ENCODE measurements at regions not wholly inside any gene's neighbourhood (a gene's known extent, or its start where the extent isn't known, plus 50 kb on each side); places are given as distances from the start of the nearest gene placed in this dataset.

DNA sequence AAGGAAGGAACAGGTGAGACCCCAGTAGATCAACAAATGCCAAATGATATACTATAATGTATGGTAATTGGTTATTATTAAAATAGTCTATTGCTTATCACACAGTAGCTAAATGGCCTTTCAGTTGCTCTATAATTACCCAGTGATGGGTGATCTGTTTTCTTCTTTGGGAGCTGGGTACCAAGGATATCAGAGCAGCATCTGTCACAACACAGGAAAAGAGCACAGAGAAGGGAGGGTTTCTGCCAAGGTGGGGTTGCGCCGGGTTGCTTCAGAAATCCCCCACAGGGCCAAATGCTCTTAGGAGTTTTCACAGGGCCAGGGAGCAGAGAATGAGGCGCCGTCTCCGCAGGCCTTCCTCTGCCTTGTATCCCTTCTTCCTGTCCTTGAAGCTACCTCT is 469.4 kb downstream of the INSC start:
- DNase-seq (ENCODE audit: low read depth): no peak

DNA sequence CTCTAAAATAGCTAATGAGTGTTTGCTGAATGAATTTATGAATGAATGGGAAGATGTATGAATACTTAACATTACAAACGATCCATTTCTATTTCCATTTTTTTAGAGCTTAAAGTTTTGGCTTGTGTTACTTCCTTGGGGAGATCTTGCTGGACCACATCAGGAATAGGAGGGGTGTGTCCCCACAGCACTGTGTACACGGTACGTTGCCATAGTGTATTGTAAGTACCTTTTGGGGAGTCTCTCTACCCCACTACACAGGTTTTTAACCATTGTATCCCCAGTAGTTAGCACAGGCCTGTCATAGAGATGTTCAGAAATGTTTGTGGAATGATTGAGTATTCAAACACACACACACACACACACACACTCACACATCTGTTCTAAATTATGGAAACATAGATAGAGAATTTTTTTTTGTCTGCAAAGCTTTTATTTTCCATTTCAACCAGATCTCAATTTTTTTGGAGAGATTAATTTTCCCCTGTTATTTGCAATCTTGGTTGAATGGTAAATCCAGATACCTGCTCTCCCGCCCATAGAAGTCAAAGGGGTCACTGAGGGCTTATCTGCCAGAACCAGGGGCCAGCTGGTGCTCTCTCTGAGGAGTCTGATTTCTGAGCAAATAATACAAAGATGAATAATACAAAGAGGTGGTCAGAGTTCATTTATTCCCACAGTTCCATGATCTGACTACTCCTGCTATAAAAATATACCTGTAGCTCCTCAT is 471.0 kb downstream of the INSC start:
- DNase-seq (ENCODE audit: low read depth): no peak

DNA sequence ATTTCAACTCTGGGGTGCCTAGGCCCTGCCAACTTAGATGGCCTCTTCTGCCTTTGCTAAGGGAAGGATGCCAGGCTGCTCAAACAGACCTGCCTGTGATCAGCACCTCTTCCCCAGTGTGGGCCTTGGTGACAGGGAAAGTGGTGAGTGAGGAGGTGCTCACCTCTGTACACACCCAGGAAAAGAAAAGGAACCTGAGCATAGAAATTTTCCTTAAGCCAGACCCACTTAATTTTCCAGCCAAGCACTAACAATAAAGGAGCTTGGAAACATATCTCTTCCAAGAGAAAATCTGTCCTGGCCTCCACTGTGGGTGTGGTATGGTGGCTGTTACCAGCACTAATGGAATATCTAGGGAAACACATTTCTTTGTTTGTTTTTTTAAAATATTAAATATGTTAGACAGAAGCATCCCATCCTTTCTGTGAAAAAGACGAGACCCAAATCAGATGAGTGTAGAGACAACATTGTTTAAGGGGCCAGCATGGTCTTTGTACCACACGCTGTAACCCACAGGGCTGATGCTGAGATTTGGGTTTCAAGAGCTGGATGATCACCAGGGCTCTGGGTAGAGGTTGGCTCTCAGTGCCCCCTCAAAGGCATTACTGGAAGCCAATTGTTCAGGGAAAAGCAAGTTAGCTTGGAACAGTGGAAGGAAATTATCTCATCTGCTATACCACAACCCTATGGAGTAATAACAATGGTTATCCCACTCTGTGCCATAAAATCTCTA is 472.2 kb downstream of the INSC start:
- no peak for DNase-seq (ENCODE audit: low read depth)

- DNase-seq (ENCODE audit: low read depth): no peak
Measured at GRCh38 chr11:15589070-15589626, 474.4 kb downstream of the INSC start.

DNA sequence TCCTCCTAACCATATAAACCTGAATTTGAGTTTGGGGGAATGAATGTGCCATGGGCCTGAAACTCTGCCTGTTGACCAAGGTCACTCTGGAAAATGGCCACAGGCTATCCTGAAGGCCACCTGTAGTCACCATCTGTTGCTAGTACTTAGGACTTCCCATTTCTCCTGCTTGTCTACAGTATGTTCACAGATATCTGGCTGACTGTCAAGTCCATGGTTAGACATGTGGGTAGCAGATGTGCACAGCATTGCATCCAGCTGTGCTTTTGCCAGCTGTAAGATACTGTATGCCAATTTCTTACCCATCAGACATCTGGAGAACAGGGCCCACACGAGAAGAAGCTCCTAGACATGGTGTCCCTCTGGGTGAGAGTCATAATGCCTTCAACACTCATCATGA is 475.4 kb downstream of the INSC start:
- no peak for DNase-seq (ENCODE audit: low read depth)

DNA sequence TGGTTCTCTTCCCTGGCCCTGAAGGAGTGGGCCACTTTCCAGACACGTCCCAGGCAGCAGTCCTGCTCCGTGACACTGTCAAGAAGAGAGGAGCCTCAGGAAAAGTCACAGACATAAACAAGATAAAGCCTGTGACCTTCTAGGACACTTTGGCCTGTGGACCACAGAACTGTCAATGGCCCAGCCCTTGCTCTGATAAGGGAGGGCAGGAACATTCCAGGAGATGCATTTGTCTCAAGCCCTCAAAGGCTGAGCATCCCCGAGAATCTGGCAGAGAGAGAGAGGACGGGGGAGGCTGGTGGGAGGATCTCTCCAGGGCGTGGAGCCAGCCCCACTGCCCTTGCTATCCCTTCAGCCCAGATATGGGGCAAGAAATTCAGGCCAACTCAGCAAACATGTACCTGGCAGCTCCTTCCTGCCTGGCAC is 476.4 kb downstream of the INSC start:
- no peak for DNase-seq (ENCODE audit: low read depth)

DNA sequence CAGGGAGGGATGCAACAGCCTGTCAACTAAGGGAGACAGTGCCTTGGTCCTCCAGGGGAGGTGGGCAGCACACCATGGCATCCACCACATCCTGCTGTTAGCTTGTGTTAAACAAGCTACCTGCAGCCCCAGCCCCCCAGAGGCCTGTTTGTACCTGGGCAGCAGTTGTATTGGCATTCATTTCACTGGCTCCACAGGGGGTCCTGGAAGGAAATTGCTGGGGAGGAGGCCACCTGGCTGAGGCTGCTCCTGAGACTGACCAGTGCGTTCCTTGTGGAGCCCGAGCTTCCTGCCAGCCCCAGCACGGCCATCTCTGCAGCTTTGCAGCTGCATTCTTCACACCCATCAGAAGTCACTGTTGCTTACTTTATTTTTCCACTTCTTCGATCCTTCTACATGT is 479.9 kb downstream of the INSC start:
- no peak for DNase-seq (ENCODE audit: low read depth)

DNA sequence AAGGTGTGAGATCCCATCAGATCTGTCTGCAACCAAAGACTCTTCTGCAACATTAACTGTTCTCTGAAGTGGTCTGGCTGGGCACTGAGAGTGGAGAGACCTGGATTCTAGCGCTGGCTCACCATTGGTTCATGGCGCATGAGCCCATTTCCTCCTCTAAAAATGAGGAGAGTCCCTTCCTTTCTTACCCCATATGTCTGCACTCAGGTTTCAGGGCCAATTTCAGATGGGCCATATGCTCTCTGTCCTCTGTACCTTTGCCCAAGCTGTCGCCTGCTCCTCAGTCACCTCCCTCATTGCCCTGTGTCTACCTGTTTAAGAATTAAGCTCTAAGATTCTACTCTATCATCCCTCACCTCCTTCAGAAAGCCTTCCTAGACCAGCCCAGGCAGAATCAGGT is 484.7 kb downstream of the INSC start:
- no peak for DNase-seq (ENCODE audit: low read depth)

GRCh38 chr11:15602047-15602446 is 487.3 kb downstream of the INSC start:
- no peak for DNase-seq (ENCODE audit: low read depth)

DNA sequence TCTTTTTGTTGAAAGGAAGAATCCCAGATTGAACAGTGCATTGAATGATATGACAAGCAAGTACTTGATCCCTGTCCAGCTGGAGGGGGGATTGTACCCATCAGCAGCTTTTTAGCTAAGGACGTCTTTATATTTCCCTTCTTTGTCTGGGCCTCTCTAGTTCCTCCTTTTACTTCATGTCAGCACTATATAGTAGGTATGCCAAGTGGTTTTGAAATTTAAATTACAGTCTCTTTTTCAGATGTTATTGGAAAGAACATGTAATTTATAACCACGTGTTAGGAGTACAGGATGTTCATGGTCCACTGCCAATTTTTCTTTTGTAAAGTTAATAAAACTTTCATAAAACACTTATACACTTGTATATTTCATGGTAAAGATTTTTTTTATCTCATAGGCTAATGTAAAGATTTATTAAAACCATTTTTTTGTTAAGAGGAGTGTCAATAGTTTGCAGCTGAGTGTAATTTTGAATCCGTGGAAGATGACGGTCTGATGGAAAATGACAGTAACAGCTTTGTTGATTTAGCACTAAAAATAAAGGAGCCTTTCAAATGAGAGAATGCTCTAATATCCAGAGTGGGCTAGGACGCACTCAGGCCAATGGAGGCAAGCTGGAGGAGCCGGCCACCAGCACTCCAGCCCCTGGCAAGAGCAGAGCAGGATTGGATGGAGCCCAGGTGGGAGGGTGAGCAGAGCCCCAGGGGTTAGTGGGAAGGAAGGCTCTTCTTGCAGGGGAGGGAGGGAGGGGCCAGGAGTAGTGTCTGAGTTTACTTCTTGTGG is 488.3 kb downstream of the INSC start:
- DNase-seq (ENCODE audit: low read depth): no peak

DNA sequence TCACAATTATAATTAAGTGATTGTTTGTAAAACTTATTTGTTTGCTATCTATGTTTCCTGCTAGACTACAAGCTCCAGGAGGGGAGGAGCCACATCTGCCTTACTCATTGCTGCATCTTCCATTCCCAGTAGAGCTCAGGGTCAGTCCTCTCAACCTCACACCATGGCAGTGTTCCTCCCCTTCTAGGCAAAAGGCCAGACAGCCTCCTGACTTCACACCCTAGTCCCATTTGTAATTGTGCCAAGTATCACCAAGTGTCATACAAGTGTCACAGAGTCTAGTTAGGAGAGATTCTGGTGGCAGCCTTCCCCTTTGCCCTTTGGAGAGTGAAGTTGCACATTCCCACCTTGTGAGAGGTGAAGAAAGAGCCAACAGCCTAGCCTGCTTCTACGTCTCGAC is 490.4 kb downstream of the INSC start:
- no peak for DNase-seq (ENCODE audit: low read depth)

DNA sequence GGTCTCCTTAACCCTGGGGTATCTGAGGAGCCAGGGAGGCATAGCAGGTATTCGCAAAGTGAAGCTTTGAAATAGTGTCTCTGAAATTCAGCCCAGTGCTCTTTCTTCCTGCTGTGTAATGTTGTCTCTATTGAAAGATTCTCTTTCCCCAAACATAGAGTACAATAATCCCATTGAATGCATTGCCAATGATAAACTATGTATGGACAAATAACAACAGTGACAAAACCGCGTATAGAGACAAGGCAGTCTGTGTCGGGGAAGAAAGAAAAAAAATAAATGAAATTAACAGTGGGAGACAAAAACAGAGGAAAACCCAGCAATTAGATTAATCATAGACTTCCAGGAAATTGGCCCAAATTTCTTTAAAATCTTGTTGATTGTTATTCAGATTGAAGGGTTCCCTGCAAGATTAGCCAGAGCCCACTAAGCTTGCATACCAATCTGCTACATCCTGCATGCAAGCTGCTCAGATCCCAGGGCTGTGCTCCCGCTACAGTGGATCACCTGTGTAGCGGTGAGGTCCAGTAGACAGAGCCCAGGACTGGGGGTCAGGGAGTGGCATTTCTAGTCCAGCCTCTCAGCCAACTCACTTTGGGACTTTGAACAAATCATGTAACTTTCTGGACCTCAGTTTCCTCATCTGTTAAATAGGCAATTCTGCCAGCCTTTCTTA is 492.8 kb downstream of the INSC start:
- DNase-seq (ENCODE audit: low read depth): no peak

- no peak for DNase-seq (ENCODE audit: low read depth)
Measured at GRCh38 chr11:15609445-15609844, 494.7 kb downstream of the INSC start.

DNA sequence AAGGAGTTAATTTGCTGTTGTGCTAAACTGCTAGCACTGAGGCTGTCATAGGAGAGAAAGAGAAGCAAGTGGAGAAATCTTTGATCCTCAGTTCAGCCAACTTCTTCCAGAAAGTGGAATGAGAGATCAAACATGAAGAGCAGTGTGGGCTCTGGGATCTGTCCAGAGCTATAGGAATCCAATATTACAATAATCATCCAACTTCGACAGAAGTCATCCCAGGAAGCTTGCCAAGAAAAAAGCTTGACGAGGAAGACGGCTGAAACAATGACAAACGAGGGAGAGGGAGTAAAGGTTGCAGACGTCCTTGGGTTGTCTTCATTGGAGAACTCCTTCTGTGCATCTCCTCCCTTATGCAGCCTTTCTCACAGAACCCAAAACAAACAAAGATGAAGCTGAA is 496.2 kb downstream of the INSC start:
- no peak for DNase-seq (ENCODE audit: low read depth)

DNA sequence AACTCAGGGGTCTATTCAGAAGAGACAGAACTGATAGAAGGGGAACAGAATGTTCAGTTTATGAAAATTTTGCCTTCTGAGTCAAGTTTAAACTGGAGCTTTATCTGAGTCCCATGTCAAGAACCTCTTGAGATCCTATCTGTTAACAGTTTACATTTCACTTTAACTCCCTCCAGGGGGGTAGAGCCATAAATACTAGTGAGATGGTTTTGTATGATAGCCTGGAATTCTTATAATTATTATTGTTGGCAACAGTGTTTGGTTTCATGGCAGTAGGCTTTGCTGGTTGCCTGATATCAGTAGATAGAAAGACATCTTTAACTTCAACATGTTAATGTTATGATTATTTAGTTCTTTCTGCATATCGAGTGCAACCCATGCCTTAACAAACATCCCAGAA is 498.5 kb downstream of the INSC start:
- DNase-seq (ENCODE audit: low read depth): no peak

DNA sequence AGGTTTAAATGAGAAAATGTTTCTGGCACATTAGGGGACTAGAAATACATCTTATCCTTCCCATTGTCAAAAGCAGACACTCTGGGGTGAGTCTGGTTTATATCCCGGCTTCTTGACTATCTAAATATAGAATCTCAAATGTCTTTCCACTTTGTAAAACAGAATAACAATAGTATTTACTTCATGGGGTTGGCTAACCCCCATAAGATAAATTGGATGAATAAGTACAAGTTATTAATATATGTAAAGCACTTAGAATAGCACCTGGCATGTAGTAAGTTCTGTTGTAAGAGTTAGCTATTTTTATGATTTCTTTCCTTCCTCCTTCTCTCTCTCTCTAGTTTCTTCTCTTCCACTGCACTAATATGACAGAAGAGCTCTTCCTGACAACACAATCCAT is 499.1 kb downstream of the INSC start:
- DNase-seq (ENCODE audit: low read depth): no peak

DNA sequence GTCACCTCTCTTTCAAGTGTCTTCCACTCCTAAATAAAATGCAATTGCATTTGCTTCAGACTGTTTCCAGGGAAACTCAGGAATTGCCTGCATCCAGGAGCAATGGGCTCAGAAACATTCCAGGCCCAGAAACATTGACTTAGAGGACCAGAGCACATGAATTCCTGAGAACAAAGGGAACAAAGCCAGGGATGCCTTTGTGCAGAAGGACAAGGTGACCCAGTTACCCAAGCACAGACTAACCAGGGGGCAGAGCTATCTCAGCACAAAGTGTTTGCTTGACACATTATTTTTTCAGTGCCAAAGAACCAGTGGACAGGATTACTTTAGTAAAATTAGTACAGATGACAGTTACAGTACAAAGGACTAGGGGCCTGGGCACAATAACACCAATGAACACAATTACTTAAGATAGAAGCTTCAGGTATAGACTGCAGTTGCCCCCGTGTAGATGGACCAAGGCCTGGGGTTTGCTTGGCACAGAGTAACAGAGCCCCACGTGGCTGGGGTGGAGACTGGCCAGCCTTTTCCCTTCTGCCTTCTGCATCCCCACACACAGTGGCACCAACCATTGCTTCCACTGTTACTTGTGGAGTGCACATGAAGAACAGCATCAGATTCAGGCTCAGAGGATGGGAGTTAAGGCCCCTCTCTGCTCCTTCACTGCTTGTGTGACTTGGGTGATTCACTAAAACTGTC is 500.8 kb downstream of the INSC start:
- no peak for DNase-seq (ENCODE audit: low read depth)

DNA sequence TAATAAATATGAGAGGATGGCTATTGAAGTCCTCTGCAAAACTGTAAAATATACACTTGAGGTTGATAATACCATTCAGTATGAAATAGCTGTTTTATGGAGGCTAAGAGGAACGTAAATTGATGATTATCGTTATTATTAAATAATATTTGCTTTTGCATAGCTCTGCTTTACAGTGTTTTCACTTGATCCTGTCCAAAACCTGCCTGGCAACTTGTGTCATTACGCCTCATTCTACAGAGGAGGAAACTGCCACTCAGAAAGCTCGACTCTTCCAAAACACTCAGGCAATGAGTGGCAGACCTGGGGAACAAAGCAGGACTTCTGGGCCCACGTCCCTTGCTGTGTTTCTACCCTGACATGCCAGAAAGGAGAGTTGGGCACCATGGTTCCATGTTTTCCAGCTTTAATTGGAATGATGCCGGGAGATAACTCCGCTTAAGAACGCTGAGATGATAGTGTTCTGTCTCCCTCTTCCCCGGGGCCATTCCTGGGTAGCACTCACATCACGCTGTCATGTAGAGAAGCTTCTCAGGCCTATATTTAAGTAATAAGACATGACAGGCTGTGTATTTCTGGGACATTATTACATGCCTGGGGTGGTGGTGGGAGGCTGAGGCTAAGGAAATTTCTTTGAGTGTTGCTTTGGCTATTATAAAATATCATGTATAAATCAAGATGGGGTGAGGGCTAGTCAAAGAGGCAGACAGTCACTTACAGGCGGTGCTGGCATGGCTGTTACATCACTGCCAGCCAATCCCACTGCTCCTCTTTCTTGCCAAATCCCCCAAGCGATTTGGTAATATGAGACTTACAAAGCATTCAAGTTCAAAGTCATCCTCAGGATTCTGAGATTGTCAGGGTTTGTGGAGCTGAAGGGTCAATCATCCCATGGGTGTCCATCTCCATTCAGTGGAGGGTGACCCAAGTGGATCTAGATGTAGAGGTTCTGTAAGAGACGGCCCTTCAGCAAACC is 501.7 kb downstream of the INSC start:
- DNase-seq (ENCODE audit: low read depth): no peak

GRCh38 chr11:15617126-15617525 is 502.4 kb downstream of the INSC start:
- DNase-seq (ENCODE audit: low read depth): no peak

- DNase-seq (ENCODE audit: low read depth): no peak
Measured at GRCh38 chr11:15618583-15619032, 503.9 kb downstream of the INSC start.

Data from stimulated activated CD8-positive, alpha-beta memory T cell treated with anti-CD3 and anti-CD28 coated beads, Interleukin-4, amount 100 ng/mL, for 24 hours (primary cell).